Hematopoietic multipotent progenitor cell treated with erythropoietin and hydrocortisone succinate and interleukin-3 and kit ligand, for 6 days (in vitro differentiated cells): ENCODE measurements at regions not wholly inside any gene's neighbourhood (a gene's known extent, or its start where the extent isn't known, plus 50 kb on each side); places are given as distances from the start of the nearest gene placed in this dataset.

Experiments used
- DNase-seq: peaks from one replicate; pipeline ENCODE4 v3.0.0-alpha.2; 2015

DNA sequence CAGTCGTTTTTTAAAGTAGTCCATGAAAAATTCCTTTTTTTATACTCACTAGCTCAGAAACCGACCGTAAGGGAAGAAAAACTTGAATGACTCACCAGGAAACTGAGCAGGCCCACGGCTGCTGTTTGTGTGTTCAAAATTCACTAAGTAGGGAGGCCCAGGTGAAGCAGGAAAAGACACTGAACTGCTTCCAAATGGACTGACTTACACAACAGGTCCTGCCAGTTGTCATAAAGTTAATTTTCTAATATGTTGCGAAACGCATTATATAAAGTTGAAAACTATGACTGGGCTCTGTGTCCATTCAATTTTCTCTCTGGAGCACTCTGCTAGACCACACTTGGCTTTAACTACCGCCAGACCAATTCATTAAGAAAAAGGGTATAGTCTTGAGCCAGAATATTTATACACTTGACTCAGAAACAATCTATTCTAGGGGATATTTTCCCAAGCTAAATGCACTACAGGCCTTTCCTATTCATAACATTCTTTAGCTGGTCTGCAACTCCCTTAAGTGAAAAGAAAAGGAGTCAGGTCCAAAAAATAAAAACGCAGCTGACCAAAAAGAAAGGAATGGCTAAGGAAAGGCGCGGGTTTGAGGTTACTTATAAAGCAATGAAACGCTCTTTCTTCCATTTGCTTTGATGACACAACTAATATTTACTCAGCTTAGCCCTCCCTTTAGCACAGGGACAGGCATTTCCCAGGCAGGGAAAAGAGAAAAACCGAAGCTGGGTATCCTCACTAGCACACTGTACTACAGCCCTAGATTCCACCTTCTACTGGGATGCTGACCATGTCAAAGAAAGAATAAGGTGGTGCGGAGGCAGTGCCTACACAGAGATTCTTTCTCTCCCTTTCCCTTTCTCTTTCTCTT, 306.3 kb upstream of the ESRRG start:
- DNase-seq = no peak

GRCh38 chr1:217027403-217028080, 304.3 kb upstream of the ESRRG start:
- no peak for DNase-seq

- DNase-seq = no peak
These were observed 303.3 kb upstream of the ESRRG start for GRCh38 chr1:217026531-217026930.

GRCh38 chr1:217025381-217025780, 302.2 kb upstream of the ESRRG start:
- no peak for DNase-seq

DNA sequence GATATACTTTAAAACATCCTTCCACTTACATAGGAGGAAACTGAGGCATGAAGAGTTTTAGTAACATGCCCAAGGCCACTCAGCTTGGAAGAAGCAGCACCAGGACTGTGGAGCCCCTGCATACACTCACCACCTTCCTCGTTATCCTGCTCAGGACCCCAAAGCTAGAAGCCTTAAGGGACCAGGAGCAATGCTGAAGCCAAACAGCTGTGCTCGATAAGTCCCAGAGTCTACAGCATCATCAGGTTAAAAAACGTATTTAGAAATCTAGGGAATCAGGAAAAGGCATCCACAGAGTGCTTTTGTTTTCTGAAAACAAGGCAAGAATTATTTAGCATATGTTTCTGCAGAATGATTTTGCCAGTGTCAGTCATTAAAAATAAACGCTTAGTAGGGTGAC, 301.7 kb upstream of the ESRRG start:
- DNase-seq = no peak

- no peak for DNase-seq
These were observed 298.7 kb upstream of the ESRRG start for GRCh38 chr1:217021956-217022355.

GRCh38 chr1:217021400-217021799, 298.2 kb upstream of the ESRRG start:
- no peak for DNase-seq

DNA sequence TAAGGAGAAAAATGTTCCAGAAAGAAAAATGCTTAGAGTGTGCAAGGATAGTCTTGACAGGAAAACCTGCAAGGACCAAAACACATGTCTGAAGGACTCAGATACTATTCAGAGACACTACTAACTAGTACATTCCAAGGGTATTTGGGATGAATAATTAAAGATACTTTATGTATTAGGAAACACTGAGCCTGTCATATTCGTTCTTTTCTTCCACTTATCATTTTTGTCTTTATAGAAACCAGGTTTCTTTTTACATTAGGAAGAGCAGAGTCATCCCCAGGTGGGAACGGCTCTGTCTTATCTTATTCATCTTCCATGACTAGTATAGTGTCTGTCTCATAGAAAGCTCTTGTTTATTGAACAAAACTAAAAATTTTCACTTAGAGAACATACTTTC, 296.2 kb upstream of the ESRRG start:
- DNase-seq = no peak

DNA sequence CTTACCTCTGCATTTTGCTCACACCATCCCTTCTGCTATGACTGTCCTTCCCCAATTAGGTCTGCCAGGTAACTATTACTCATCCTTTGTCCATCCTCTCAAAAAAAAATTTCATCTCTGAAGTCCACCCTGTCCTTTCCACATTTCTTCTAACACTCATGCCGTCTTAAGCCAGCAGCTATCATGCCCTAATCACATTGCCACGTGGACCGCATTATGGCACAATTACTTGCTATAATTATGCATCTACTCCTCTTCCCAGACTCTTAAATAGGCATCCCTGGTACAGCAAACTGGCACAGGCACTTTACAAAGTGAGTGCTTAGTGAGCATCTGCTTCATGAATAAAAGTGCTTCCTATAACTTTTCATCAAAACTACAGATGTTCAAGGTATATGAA, 295.4 kb upstream of the ESRRG start:
- DNase-seq = no peak

GRCh38 chr1:217017165-217017564, 293.9 kb upstream of the ESRRG start:
- no peak for DNase-seq

DNA sequence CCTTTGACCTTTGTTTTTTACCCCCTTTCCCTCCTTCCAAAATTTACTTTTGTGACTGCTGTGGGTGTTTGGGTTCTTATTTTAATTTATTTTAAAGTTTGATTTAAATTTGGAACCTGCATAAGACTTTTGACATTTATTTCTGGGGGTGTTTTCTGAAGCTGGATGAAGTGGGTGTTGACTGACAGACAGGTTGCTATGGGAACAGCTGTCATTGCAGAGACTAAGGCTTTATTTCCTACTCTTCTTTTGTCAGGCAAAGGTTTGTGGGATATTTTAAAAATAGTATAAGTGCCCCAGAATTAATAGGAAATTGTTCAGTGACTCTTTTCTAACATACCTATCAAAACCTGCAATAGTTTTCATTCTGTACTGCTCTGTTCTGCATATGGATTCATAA, 290.8 kb upstream of the ESRRG start:
- no peak for DNase-seq

GRCh38 chr1:217012659-217013058, 289.4 kb upstream of the ESRRG start:
- DNase-seq = no peak

GRCh38 chr1:217011097-217011496, 287.9 kb upstream of the ESRRG start:
- DNase-seq = no peak

DNA sequence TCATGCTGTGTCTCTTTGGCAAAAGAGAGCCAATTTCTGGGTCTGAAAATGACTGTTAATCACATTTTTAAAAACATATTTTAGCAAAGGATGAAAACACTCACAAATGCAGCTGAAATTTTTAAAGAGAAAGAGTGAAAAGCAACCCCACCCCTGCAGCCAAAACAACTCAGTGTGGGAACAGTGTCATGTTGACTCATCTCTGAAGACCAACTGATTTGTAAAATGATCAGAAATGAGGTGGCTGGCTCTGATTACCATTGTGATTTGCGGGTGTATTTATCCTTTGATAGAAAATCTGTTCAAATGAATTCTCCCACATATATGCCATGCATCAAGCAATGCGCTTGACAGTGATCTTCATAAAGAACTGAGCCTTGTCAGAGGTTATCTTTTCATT, 287.0 kb upstream of the ESRRG start:
- no peak for DNase-seq

DNA sequence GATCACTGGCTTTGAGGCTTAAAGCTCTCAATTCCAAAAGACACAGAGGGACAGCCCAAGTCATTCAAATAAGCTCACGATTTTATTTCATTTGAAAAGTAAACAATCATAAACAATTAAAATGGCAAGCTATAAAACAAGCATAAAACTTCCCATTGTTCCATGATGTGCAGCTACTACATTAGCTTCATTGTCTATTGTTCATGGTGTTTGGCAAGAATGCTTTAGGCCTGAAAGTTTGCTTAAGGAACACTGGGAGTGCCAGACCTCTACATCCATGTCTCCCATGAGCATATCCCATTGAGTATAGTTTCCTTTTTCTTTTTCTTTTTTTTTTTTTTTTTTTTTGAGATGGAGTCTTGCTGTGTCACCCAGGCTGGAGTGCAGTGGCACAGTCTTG, 286.1 kb upstream of the ESRRG start:
- DNase-seq = no peak

GRCh38 chr1:217004776-217005436, 281.7 kb upstream of the ESRRG start:
- DNase-seq = no peak

DNA sequence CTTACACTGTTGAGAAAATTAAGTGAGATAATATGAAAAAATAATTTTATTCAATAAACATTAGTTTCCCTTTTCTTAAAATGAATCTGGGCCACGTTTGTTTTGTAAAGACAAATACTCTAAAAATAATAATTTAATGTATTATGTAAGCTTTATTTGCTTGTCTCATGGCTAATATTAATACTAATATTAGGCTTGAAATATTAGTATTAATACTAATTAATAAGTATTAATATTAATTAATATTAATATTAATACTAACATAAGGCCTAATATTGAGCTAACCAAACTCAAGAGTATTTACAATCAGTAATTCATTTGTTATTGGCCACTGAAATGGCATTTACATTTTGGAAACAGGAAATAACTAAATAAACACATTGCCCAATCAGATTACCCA, 280.1 kb upstream of the ESRRG start:
- no peak for DNase-seq

DNA sequence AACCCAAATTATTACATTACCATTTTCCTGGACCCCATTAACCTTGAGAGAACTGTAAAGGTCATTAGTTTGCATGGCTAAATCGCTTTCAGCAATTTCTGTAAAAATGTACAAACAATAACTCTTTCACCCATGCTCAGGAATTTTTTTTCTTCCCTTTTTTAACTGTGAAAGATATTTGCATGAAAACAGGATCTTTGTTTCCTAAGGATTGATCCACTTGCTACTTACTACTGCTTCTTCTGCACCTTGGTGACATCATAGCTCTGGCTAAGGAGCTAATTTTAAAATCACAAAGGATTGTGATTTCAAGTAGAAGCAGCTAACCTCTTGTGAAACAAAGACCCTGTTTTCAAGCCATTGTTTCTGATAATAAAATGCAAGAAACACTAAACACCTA, 274.6 kb upstream of the ESRRG start:
- DNase-seq = no peak

DNA sequence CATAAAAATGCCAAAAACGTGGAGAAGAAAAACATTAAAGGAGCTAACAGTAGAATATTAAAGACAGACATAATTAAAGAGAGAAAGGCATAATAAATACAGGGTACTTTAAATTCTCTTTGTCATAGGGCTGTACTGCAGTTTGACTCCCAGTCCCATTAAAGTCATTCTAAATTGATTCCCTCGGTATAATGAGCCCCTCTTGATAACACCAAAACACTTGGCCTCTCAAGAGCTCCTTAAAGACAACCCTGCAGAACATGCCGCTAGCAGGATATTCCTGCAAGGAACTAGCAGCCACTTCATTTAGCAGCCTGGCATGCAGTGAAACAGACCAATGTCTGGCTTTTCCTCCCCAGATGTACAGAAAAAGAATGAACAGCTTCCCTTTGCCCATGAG, 273.8 kb upstream of the ESRRG start:
- no peak for DNase-seq

DNA sequence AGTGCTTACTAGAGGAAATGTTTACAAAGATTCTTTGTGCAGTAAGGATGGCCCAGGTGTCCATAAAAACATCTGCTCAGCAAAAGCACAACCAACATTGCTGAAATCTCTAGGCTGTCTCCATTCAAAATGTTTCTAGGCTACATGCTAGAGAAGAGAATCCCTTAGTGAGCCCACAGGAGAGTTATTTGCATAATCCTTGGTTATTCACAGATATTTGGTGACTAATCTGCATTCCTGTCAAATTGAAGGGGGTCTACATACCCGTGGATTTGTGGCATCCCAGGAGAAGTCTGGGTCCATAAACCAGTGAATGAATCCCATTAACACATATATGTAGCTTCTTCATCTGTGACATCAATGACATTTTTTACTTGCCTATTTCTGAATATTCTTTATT, 261.3 kb upstream of the ESRRG start:
- no peak for DNase-seq

GRCh38 chr1:216983823-216984222, 260.6 kb upstream of the ESRRG start:
- no peak for DNase-seq

- DNase-seq = no peak
These were observed 238.3 kb upstream of the ESRRG start for GRCh38 chr1:216961516-216961915.

GRCh38 chr1:216960716-216961115, 237.5 kb upstream of the ESRRG start:
- no peak for DNase-seq

DNA sequence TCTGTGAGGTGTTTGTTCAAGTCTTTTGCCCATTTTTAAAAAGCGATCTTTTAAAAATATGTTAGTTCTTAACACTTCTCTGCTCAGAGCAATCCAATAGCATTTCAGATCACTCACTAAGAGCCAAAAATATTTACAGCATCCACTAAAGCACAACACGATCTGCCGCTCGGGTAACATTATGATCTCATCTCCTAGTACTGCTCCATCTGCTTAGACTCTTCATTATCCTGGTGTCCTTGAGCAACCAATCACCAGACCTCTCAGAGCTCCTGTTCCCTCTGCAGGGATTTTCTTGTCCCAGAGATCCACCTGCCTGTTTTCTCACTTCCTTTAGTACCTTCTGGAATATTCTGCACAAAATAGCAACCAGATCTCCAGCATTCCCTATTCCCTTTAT, 235.3 kb upstream of the ESRRG start:
- DNase-seq = no peak
